ENCODE measurements at regions not wholly inside any gene's neighbourhood (a gene's known extent, or its start where the extent isn't known, plus 50 kb on each side); places are given as distances from the start of the nearest gene placed in this dataset.

DNA sequence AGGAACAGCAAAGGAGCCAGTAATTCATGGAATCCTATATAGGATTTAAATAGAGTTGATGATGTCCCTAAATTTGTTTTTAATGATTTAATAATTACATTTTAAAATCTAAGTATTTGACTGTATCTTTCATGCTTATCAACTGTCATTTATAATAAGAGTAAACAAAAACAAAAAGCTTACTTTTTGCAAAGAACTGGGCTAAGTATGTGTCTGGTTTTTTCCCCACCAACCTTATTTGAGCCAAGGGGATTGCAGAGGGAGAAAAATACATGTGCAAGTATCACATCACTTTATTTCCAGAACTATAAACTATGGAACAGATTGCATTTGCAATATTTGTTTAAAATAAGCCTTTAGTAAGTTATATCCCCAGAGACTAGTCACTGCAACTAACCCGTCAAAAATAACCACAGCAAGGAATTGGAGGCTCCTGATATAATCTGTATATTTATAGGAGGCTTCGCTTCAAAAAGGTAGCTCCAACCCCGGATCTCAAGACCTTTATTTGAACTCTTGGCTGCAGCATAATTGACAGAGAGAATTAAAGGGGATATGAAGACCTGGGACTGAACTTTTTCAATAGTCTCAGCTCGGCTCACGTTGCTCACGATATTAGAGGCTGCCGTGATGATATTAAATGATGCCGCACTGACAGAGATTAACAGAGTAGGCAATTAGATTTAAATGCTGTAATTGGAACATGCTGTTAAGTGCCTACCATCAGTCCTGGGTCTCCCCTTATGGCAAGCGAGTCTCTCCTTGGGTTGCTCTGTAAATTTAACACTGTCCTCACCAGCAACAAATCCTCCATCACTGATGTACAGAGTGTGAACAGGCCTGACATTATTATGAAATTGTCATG, 329.1 kb upstream of the NFIA start:
- Histone ChIP-seq H3K4me3 (ENCODE audit: low read length) (no peak overlapping the region), H3K27me3 (ENCODE audit: control insufficient read depth in 1 of 2, insufficient read depth in 2 of 2, low read length in 2 of 2) (no peaks in the 10 kb centered on the region), H3K36me3 (ENCODE audit: insufficient read depth, low read length) (no peaks in the 10 kb centered on the region), H3K9me3 (ENCODE audit: control insufficient read depth in 1 of 2, insufficient read depth in 1 of 2, low read length in 2 of 2) (no peaks in the 10 kb centered on the region), H3K4me1 (ENCODE audit: insufficient read depth, low read length) (no peaks in the 10 kb centered on the region), H3K27ac (ENCODE audit: low read depth in 1 of 2, low read length in 2 of 2) (no peak overlapping the region)
- H3K27me3 Mint-ChIP-seq, result no peaks in the 10 kb centered on the region
- DNase-seq (no peak), ATAC-seq (ENCODE audit: poor library complexity) (no peak)
- TF ChIP-seq, protein P1, sequence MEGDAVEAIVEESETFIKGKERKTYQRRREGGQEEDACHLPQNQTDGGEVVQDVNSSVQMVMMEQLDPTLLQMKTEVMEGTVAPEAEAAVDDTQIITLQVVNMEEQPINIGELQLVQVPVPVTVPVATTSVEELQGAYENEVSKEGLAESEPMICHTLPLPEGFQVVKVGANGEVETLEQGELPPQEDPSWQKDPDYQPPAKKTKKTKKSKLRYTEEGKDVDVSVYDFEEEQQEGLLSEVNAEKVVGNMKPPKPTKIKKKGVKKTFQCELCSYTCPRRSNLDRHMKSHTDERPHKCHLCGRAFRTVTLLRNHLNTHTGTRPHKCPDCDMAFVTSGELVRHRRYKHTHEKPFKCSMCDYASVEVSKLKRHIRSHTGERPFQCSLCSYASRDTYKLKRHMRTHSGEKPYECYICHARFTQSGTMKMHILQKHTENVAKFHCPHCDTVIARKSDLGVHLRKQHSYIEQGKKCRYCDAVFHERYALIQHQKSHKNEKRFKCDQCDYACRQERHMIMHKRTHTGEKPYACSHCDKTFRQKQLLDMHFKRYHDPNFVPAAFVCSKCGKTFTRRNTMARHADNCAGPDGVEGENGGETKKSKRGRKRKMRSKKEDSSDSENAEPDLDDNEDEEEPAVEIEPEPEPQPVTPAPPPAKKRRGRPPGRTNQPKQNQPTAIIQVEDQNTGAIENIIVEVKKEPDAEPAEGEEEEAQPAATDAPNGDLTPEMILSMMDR (IDR thresholded peaks at IDR 0.05), result no peak
- intact Hi-C loops (cut with DNase I, micrococcal nuclease), result no loop called here
- no peaks in the 10 kb centered on the region for H3K36me3 Mint-ChIP-seq (ENCODE audit: low read depth)
- no peak overlapping the region for H3K27ac Mint-ChIP-seq
- CTCF ChIA-PET, result no interaction called here
- POLR2A ChIA-PET, result no interaction called here
- no peaks in the 10 kb centered on the region for H3K4me1 Mint-ChIP-seq (ENCODE audit: low read depth)
- H3K9me3 Mint-ChIP-seq, result no peaks in the 10 kb centered on the region
- H3K4me3 Mint-ChIP-seq, result no peak overlapping the region

DNA sequence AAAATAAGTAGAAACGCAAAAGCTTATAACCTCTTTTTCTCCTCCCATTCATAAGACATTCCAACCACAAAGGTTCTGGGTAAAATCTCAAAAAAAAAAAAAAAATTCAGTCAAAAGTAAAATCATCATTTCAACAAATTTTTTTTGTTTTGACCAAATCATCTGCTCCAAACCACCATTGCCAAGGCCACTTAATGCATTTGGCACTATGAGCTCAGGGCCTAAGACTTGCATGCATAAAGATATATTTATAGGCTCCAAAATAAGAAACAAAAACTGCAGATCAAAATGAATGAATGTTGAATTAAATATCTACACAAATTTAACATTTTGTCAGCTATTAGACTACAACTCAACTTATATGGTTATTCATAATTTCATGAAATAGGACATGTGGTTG, 331.1 kb upstream of the NFIA start:
- Histone ChIP-seq H3K27me3 (ENCODE audit: control insufficient read depth in 1 of 2, insufficient read depth in 2 of 2, low read length in 2 of 2) (no peaks in the 10 kb centered on the region), H3K4me3 (ENCODE audit: low read length) (no peak overlapping the region), H3K9me3 (ENCODE audit: control insufficient read depth in 1 of 2, insufficient read depth in 1 of 2, low read length in 2 of 2) (peaks cover 0 to 3% of the 10 kb centered on the region in 2 experiments), H3K27ac (ENCODE audit: low read depth in 1 of 2, low read length in 2 of 2) (no peak overlapping the region), H3K4me1 (ENCODE audit: insufficient read depth, low read length) (no peaks in the 10 kb centered on the region), H3K36me3 (ENCODE audit: insufficient read depth, low read length) (no peaks in the 10 kb centered on the region)
- ChIA-PET CTCF (no interaction called here), POLR2A (no interaction called here)
- no peak overlapping the region for H3K4me3 Mint-ChIP-seq
- intact Hi-C loops (cut with DNase I, micrococcal nuclease), result no loop called here
- H3K9me3 Mint-ChIP-seq, result no peaks in the 10 kb centered on the region
- H3K4me1 Mint-ChIP-seq (ENCODE audit: low read depth), result no peaks in the 10 kb centered on the region
- no peaks in the 10 kb centered on the region for H3K27me3 Mint-ChIP-seq
- H3K27ac Mint-ChIP-seq, result no peak overlapping the region
- TF ChIP-seq, protein P1 (IDR thresholded peaks at IDR 0.05), result no peak
- ATAC-seq (ENCODE audit: poor library complexity), result no peak
- DNase-seq, result no peak
- H3K36me3 Mint-ChIP-seq (ENCODE audit: low read depth), result no peaks in the 10 kb centered on the region

DNA sequence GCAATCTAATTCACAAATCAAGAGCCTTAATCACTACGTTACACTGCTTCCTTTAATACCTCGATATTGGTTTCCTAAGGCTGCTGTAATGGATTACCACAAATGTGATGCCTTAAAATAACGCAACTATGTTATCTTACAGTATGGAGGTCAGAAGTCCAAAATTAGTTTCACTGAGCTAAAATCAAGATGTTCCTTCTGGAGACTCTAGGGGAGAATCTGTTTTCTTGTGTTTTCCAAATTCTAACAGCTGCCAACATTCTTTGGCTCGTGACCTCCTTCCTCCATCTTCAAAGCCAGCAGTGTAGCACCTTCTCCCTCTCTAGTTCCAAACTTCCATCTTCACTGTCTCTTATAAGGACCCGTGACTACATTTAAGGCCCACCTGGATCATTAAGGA, 335.0 kb upstream of the NFIA start:
- no peaks in the 10 kb centered on the region for H3K9me3 Mint-ChIP-seq
- intact Hi-C loops (cut with DNase I, micrococcal nuclease), result no loop called here
- H3K36me3 Mint-ChIP-seq (ENCODE audit: low read depth), result no peaks in the 10 kb centered on the region
- CTCF ChIA-PET, result no interaction called here
- H3K27ac Mint-ChIP-seq, result no peak overlapping the region
- Histone ChIP-seq H3K36me3 (ENCODE audit: insufficient read depth, low read length) (no peaks in the 10 kb centered on the region), H3K27ac (ENCODE audit: low read depth in 1 of 2, low read length in 2 of 2) (no peak overlapping the region), H3K4me1 (ENCODE audit: insufficient read depth, low read length) (no peaks in the 10 kb centered on the region), H3K27me3 (ENCODE audit: control insufficient read depth in 1 of 2, insufficient read depth in 2 of 2, low read length in 2 of 2) (no peaks in the 10 kb centered on the region), H3K4me3 (ENCODE audit: low read length) (no peak overlapping the region), H3K9me3 (ENCODE audit: control insufficient read depth in 1 of 2, insufficient read depth in 1 of 2, low read length in 2 of 2) (peaks cover 0 to 3% of the 10 kb centered on the region in 2 experiments)
- POLR2A ChIA-PET, result no interaction called here
- no peak for ATAC-seq (ENCODE audit: poor library complexity)
- TF ChIP-seq, protein P1 (IDR thresholded peaks at IDR 0.05), result no peak
- no peaks in the 10 kb centered on the region for H3K4me1 Mint-ChIP-seq (ENCODE audit: low read depth)
- no peak overlapping the region for H3K4me3 Mint-ChIP-seq
- H3K27me3 Mint-ChIP-seq, result no peaks in the 10 kb centered on the region
- no peak for DNase-seq

All from CD4-positive, alpha-beta T cell (primary cell).